ENCODE measurements at regions not wholly inside any gene's neighbourhood (a gene's known extent, or its start where the extent isn't known, plus 50 kb on each side); places are given as distances from the start of the nearest gene placed in this dataset.

DNA sequence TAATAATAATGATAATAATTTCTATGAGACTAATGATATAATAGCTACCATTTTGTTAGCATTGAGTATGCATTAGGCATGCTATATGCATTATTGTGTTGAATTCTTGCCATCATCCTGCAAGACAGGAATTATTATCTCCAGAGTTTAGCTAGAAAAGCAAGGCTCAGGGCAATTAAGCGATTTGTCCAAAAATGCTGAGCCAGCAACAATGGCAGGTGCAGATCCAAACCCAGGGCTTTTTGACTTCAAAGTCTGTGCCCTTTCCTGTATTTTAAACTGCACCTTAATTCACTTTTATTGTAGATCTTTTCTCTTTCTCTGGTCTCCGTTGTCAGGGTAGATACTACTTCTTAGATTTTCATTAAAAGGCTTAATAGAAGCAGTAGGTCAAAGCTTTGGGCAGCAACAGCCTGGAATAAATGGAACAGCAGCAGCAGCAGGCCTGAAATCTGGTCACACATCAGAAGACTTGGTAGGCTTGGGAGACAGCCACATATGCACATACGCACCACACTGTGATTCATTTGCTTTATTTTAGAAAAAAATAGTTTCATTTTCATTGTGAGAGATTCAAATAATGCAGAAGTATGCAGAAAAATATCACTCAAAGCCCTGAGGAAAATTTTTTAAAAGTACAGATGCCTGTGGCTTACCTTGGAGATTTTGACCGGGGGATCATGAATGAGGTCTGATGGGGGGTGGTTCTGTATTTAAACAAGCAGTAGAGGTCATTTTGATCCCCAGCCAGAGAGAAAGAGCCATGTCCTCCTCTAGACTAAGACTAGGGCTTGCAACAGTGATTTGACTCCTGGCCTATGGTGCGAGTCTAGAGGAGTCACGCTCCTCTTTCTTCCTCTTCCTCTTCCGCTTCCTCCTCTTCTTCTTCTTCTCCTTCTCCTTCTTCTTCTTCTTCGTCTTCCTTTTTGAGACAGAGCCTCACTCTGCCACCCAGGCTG, 455.7 kb downstream of the TSN start:
- H3K9ac ChIP-seq (ENCODE audit: insufficient read depth in 1 of 2, low read depth in 2 of 2, low read length in 2 of 2): no peak overlapping the region
- under 1% methylated on average over 7 of the region's 8 CpGs for WGBS (ENCODE audit: insufficient coverage, low coverage, missing lambda C conversion rate)
- peaks cover 0 to 3% of the 10 kb centered on the region in 2 experiments; a peak in 1 of 5 replicates for H3K27me3 ChIP-seq (ENCODE audit: control insufficient read depth in 2 of 2, insufficient read depth in 2 of 2, low read length in 2 of 2)
- intact Hi-C loops (cut with micrococcal nuclease) (no loop called here), in situ Hi-C loops (cut with MboI) (no loop called here)
- H3K27ac ChIP-seq (ENCODE audit: extremely low read depth, low read depth, low read length): no peak overlapping the region
- ChIA-PET POLR2A (no interaction called here), CTCF (ENCODE audit: low intra/inter-chr PET ratio) (interaction anchor here (0.6 kb wide), 2 partner anchors 8 to 126 kb away, joined by 3 read pairs; no protein-coding TSS in a partner anchor)
- H3K4me1 ChIP-seq (replicated peaks in 1 of 2; ENCODE audit: control insufficient read depth in 2 of 2, insufficient read depth in 2 of 2, low read length in 2 of 2): no peaks in the 10 kb centered on the region
- DNase-seq (ENCODE audit: extremely low read depth in 1 of 4, low spot score in 3 of 4) (no peak), ATAC-seq (no peak), FAIRE-seq (no peak)
- H3K9me3 ChIP-seq (replicated peaks; ENCODE audit: control insufficient read depth, insufficient read depth, low read depth, low read length): no peaks in the 10 kb centered on the region
- H3K4me2 ChIP-seq (ENCODE audit: insufficient read depth, low read length): no peak overlapping the region
- no peaks in the 10 kb centered on the region for H3K79me2 ChIP-seq (ENCODE audit: control insufficient read depth, insufficient read depth, low read length)
- H3K36me3 ChIP-seq (ENCODE audit: control insufficient read depth, insufficient read depth, low read length): no peaks in the 10 kb centered on the region
- no peaks in the 10 kb centered on the region for H3K9me1 ChIP-seq (ENCODE audit: control insufficient read depth, insufficient read depth, low read length)
- BruUV-seq (replicated peaks): no TSS peak
- no peak overlapping the region for H2AFZ ChIP-seq (ENCODE audit: low read depth, low read length)
- no peaks in the 10 kb centered on the region for H4K20me1 ChIP-seq (replicated peaks; ENCODE audit: control insufficient read depth, insufficient read depth, low read length)
- H3K4me3 ChIP-seq: no peak overlapping the region
- no peak for TF ChIP-seq HNRNPL (IDR thresholded peaks at IDR 0.05; ENCODE audit: low read depth, low read length)
- no peak for TF ChIP-seq ZNF75A (CRISPR knock-in tag; IDR thresholded peaks at IDR 0.05)
- TF ChIP-seq NFXL1 (CRISPR knock-in tag; IDR thresholded peaks at IDR 0.05): no peak
- TF ChIP-seq HNRNPLL (IDR thresholded peaks at IDR 0.05; ENCODE audit: low read depth, low read length, poor library complexity, severe bottlenecking): no peak
- TF ChIP-seq, protein P1, sequence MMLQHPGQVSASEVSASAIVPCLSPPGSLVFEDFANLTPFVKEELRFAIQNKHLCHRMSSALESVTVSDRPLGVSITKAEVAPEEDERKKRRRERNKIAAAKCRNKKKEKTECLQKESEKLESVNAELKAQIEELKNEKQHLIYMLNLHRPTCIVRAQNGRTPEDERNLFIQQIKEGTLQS (IDR thresholded peaks at IDR 0.05): no peak
- TF ChIP-seq, protein P1 (CRISPR knock-in tag; conservative IDR thresholded peaks at IDR 0.05): no peak
- TF ChIP-seq PCBP2 (IDR thresholded peaks at IDR 0.05; ENCODE audit: low read depth, low read length, poor library complexity, severe bottlenecking): no peak
- TF ChIP-seq ZNF668 (CRISPR knock-in tag; IDR thresholded peaks at IDR 0.05): no peak
- TF ChIP-seq ZNF316 (IDR thresholded peaks at IDR 0.05): peak; percentile 79
- no peak for TF ChIP-seq TBP (optimal IDR thresholded peaks at IDR 0.05; ENCODE audit: low read depth, low read length)
- TF ChIP-seq DACH1 (IDR thresholded peaks at IDR 0.05; ENCODE audit: partially characterized antibody): no peak
- TF ChIP-seq SRSF3 (IDR thresholded peaks at IDR 0.05; ENCODE audit: insufficient read depth, low read length): no peak
- no peak for TF ChIP-seq PTBP1 (IDR thresholded peaks at IDR 0.05; ENCODE audit: low read depth, low read length)
- no peak for TF ChIP-seq ZNF134 (CRISPR knock-in tag; conservative IDR thresholded peaks at IDR 0.05)
- no peak for TF ChIP-seq EHMT2 (IDR thresholded peaks at IDR 0.05)
- no peak for TF ChIP-seq ZNF408 (CRISPR knock-in tag; IDR thresholded peaks at IDR 0.05; ENCODE audit: low read depth)
- TF ChIP-seq MAFG (tag; conservative IDR thresholded peaks at IDR 0.05): peak; percentile 79
- TF ChIP-seq, protein P2, sequence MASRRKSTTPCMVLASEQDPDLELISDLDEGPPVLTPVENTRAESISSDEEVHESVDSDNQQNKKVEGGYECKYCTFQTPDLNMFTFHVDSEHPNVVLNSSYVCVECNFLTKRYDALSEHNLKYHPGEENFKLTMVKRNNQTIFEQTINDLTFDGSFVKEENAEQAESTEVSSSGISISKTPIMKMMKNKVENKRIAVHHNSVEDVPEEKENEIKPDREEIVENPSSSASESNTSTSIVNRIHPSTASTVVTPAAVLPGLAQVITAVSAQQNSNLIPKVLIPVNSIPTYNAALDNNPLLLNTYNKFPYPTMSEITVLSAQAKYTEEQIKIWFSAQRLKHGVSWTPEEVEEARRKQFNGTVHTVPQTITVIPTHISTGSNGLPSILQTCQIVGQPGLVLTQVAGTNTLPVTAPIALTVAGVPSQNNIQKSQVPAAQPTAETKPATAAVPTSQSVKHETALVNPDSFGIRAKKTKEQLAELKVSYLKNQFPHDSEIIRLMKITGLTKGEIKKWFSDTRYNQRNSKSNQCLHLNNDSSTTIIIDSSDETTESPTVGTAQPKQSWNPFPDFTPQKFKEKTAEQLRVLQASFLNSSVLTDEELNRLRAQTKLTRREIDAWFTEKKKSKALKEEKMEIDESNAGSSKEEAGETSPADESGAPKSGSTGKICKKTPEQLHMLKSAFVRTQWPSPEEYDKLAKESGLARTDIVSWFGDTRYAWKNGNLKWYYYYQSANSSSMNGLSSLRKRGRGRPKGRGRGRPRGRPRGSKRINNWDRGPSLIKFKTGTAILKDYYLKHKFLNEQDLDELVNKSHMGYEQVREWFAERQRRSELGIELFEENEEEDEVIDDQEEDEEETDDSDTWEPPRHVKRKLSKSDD (conservative IDR thresholded peaks at IDR 0.05; ENCODE audit: low read length): no peak
